Stimulated activated CD4-positive, alpha-beta T cell treated with anti-CD3 and anti-CD28 coated beads, Interleukin-2, amount 100 ng/mL, for 48 hours (primary cell): ENCODE measurements at regions not wholly inside any gene's neighbourhood (a gene's known extent, or its start where the extent isn't known, plus 50 kb on each side); places are given as distances from the start of the nearest gene placed in this dataset.

Experiments
- DNase-seq, 2 donors: peaks; one replicate each; pipeline ENCODE4 v3.0.0-alpha.2; 2020

GRCh38 chr2:217049422-217049821 lies 189.6 kb upstream of the TNP1 start:
- DNase-seq = no peak

- DNase-seq = no peak
Measured at GRCh38 chr2:217048730-217049129, 188.9 kb upstream of the TNP1 start.

- no peak for DNase-seq
Measured at GRCh38 chr2:217047631-217048030, 187.8 kb upstream of the TNP1 start.

GRCh38 chr2:217047209-217047608 lies 187.3 kb upstream of the TNP1 start:
- DNase-seq = no peak

GRCh38 chr2:217045700-217046475 lies 186.0 kb upstream of the TNP1 start:
- DNase-seq = no peak

GRCh38 chr2:217040099-217040498 lies 180.2 kb upstream of the TNP1 start:
- DNase-seq = no peak

- DNase-seq = no peak
Measured at GRCh38 chr2:217038001-217038400, 178.1 kb upstream of the TNP1 start.

GRCh38 chr2:217037353-217037752 lies 177.5 kb upstream of the TNP1 start:
- DNase-seq = no peak

- DNase-seq = no peak
Measured at GRCh38 chr2:217035967-217036366, 176.1 kb upstream of the TNP1 start.

GRCh38 chr2:217033186-217033585 lies 173.3 kb upstream of the TNP1 start:
- DNase-seq = no peak

- DNase-seq = no peak
Measured at GRCh38 chr2:217031445-217031844, 171.6 kb upstream of the TNP1 start.

- no peak for DNase-seq
Measured at GRCh38 chr2:217030081-217030480, 170.2 kb upstream of the TNP1 start.

GRCh38 chr2:217028128-217028527 lies 168.3 kb upstream of the TNP1 start:
- no peak for DNase-seq

GRCh38 chr2:217027414-217027813 lies 167.6 kb upstream of the TNP1 start:
- no peak for DNase-seq

- no peak for DNase-seq
Measured at GRCh38 chr2:217026569-217026968, 166.7 kb upstream of the TNP1 start.

GRCh38 chr2:217026161-217026560 lies 166.3 kb upstream of the TNP1 start:
- DNase-seq = no peak

- DNase-seq = no peak
Measured at GRCh38 chr2:217023611-217024010, 163.7 kb upstream of the TNP1 start.

GRCh38 chr2:217017456-217018252 lies 157.8 kb upstream of the TNP1 start:
- no peak for DNase-seq

GRCh38 chr2:217016796-217017419 lies 157.0 kb upstream of the TNP1 start:
- DNase-seq = no peak

GRCh38 chr2:217014328-217015105 lies 154.7 kb upstream of the TNP1 start:
- no peak for DNase-seq

GRCh38 chr2:217013926-217014325 lies 154.1 kb upstream of the TNP1 start:
- no peak for DNase-seq

GRCh38 chr2:217011576-217011975 lies 151.7 kb upstream of the TNP1 start:
- DNase-seq = no peak

GRCh38 chr2:217010173-217010572 lies 150.3 kb upstream of the TNP1 start:
- no peak for DNase-seq
